Stimulated activated naive CD8-positive, alpha-beta T cell treated with anti-CD3 and anti-CD28 coated beads, Interleukin-15, amount 100 ng/mL, for 72 hours (primary cell): ENCODE measurements at regions not wholly inside any gene's neighbourhood (a gene's known extent, or its start where the extent isn't known, plus 50 kb on each side); places are given as distances from the start of the nearest gene placed in this dataset.

Experiments
- ATAC-seq: fragments of 150-1000 bp; cut with Tn5 transposase; 2 replicates; pipeline ENCODE4 v1.10.0; 2021; ENCODE audit warnings: mild to moderate bottlenecking, moderate library complexity
- DNase-seq, 2 donors: peaks; one replicate each; pipeline ENCODE4 v3.0.0; 2021 to 2022
- H3K27ac Mint-ChIP-seq, 2 donors: one replicate each; pipeline ENCODE4 v1.8.0; 2022; ENCODE audit warnings: mild to moderate bottlenecking in 2 of 2, mixed read lengths in 2 of 2, moderate library complexity in 2 of 2
- H3K27me3 Mint-ChIP-seq: one replicate; pipeline ENCODE4 v1.8.0; 2022; ENCODE audit warnings: mixed read lengths
- H3K4me1 Mint-ChIP-seq: one replicate; pipeline ENCODE4 v1.8.0; 2022; ENCODE audit warnings: mild to moderate bottlenecking, mixed read lengths
- H3K4me3 Mint-ChIP-seq, 2 donors: one replicate each; pipeline ENCODE4 v1.8.0; 2022; ENCODE audit warnings: mild to moderate bottlenecking in 2 of 2, mixed read lengths in 2 of 2, moderate library complexity in 1 of 2
- H3K9me3 Mint-ChIP-seq, 2 donors: one replicate each; pipeline ENCODE4 v1.8.0; 2022; ENCODE audit warnings: mixed read lengths in 2 of 2

DNA sequence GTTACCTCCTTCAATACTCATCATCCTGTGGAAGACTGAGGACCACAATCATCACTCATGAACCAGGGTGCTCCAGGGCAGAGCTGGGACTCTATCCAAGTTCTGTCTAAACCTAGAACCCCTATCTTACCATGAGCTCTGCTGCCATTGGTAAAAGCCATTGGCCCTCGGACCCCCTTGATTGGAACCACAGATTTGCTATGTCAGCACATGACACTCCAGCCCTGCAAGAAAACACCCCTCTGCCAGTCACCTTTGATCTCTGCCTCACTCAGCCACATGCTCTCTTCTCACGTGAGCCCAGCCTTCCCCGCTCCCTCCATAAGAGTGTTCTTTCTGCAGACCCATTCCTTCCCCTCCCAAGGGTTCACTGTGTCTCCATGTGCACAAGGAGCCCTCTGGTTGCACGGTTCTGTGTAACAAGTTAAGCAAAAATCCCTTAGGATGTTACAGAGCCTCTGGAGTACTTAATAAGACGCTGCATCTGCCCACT, 468.8 kb upstream of the DYNLRB2 start:
- ATAC-seq (no peak), DNase-seq (no peak)
- no peak overlapping the region for H3K27ac Mint-ChIP-seq
- H3K27me3 Mint-ChIP-seq: no peaks in the 10 kb centered on the region
- H3K9me3 Mint-ChIP-seq: no peaks in the 10 kb centered on the region
- no peaks in the 10 kb centered on the region for H3K4me1 Mint-ChIP-seq
- no peak overlapping the region for H3K4me3 Mint-ChIP-seq

DNA sequence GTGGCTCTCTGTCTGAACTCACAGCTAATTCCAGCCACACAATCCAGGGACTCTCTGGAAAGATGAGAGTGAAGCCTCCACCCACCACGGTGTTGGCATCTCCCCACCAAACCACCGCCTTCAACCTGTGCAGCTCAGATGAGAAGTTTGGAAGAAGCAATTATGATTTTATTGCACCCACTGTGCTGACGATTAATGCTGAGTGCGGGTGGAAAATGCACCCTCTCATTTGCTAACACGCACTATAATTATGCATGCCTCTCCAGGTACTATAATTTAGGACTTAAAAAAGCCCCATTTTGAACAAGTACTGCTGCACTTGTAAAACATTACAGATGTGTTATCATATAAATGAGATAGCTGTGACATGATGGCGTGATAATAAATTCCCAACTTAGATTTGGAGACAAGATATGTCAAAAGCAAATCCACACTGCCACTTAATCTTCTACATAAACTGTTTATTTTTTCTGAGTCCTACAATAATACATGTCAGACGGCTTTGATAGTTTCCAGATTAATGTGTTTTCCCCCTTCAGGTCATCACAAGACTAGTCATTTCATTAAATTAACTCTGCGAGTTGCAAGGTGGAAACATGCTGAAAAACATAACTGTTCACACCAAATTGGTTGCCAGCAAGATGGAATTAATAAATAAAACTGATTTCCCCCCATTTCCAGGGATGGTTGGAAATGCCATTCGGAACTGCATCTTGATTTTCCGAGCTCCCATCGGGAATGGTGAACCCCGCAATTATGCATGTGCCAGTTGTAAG, 466.5 kb upstream of the MAF start:
- ATAC-seq: no peak

DNA sequence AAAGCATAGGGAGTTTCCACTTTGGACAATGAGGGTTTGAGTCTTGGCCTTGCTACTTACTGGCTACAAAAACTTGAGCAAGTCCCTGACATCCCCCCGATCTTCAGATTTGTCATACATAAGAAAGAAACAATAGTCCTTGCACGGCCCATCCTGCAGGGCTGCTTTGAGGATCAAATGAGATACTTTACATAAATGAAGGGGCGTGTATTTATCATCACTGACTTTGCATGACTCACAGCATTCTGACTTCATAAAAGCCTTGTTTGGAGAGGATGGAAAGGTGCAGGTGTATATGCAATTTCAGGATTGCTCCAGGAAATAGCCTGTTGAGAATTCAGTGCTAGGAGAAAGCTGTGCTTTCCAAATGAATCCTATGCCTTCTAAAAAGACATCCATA, 465.0 kb upstream of the MAF start:
- no peak for ATAC-seq
- H3K27me3 Mint-ChIP-seq: no peaks in the 10 kb centered on the region
- H3K9me3 Mint-ChIP-seq: no peaks in the 10 kb centered on the region
- no peak overlapping the region for H3K27ac Mint-ChIP-seq
- H3K4me3 Mint-ChIP-seq: no peak overlapping the region
- no peak for DNase-seq
- no peaks in the 10 kb centered on the region for H3K4me1 Mint-ChIP-seq

More for the DNA sequence above, 466.5 kb upstream of the MAF start:
- H3K4me3 Mint-ChIP-seq: no peak overlapping the region
- H3K9me3 Mint-ChIP-seq: no peaks in the 10 kb centered on the region
- no peak for DNase-seq
- H3K4me1 Mint-ChIP-seq: no peaks in the 10 kb centered on the region
- H3K27me3 Mint-ChIP-seq: no peaks in the 10 kb centered on the region
- no peak overlapping the region for H3K27ac Mint-ChIP-seq

DNA sequence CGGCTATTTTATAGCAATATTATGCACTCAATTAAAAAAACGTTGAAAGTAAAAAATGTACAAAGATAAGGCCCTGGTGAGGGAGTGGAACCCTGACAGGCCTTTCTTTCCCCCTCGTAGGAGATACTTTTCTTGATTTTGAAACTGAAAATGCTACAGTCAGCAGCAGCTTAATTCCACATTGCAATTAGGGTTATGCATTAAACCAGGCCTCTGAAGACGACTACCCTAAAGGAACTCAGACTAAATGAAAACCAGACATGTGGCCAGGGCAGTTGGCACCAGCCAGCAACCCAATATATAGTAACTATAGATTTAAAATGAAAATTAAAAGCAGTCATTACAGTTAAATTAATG, 463.2 kb upstream of the MAF start:
- no peak for ATAC-seq
- DNase-seq: no peak
- Mint-ChIP-seq H3K4me1 (no peaks in the 10 kb centered on the region), H3K27ac (no peak overlapping the region), H3K27me3 (no peaks in the 10 kb centered on the region), H3K4me3 (no peak overlapping the region), H3K9me3 (no peaks in the 10 kb centered on the region)

DNA sequence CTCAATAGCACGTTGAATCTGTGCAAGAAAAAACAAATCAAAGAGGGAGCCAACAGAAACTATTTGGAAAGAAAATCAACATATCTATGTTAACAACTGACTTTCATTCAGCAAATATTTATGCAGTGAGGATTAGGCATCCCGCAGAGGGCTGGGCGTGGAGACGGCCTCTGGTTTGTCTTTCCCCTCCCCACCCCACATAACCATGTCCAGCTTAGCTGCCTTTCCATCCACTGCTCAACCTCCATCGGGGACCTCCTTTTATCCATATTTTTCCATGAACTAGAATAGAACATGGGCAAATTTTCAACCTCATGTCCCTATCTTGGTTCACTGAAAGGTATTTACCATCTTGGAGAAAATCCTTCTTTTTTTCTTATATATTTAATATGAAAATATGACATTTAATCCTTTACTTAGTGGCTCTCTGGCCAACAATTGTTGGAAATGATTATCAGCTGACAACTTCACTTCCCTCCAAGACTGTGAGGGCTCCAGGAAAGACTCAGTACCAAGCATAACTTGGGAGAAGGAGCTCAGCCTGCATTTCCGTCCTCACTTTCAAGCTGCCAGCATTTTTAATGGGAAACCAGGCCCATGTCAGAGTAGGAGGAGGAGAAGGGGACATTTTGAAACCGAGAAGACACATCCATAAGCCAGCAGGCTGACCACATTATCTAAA, 462.6 kb upstream of the MAF start:
- Mint-ChIP-seq H3K27me3 (no peaks in the 10 kb centered on the region), H3K9me3 (no peaks in the 10 kb centered on the region), H3K4me3 (no peak overlapping the region), H3K27ac (no peak overlapping the region), H3K4me1 (no peaks in the 10 kb centered on the region)
- ATAC-seq (no peak), DNase-seq (no peak)

DNA sequence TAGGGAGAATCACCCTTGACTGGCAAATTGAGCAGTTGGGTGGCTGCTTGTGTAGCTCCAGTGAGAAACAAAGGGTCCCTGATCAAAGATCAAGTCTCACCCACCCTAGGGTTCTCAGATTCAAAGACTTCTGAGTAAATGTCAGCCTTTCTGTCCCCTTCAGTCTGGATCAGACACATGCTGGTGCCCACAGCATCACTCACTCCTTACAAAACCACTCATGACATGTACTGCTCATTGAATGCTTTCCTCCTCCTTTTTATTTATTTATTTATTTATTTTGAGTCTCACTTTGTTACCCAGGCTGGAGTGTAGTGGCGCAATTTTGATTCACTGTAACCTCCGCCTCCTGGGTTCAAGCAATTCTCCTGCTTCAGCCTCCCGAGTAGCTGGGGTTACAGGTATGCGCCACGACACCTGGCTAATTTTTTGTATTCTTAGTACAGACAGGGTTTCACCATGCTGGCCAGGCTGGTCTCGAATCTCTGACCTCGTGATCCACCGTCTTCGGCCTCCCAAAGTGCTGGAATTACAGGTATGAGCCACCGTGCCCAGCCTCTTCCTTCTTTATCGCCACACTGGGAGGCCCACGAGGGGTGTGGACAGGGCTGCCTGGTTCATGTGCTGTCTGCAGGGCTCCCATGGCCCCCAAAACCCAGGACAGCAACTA, 462.0 kb upstream of the MAF start:
- DNase-seq: no peak
- Mint-ChIP-seq H3K27me3 (no peaks in the 10 kb centered on the region), H3K27ac (no peak overlapping the region), H3K4me3 (no peak overlapping the region), H3K9me3 (no peaks in the 10 kb centered on the region), H3K4me1 (no peaks in the 10 kb centered on the region)
- ATAC-seq: no peak

DNA sequence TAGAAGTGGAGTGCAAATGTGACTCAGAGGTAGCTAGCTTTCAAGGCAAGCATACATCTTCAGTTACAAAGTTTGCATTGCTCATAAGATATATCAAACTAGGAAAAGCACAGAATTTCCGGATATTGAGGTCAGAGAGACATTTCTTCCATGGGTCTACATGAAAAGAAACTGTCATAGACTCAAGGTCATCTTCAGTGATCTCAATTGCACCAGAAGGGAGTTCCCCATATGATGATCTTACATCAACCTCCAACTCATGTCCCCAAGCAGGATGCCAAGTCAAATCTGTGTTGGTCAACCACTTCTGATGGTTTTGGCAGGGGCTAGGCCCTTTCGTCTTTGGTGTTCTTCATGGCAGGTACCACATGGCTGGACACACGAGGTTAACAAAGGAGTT, 459.9 kb upstream of the MAF start:
- no peak overlapping the region for H3K4me3 Mint-ChIP-seq
- no peaks in the 10 kb centered on the region for H3K4me1 Mint-ChIP-seq
- H3K27me3 Mint-ChIP-seq: no peaks in the 10 kb centered on the region
- DNase-seq: no peak
- no peak overlapping the region for H3K27ac Mint-ChIP-seq
- ATAC-seq: no peak
- no peaks in the 10 kb centered on the region for H3K9me3 Mint-ChIP-seq

DNA sequence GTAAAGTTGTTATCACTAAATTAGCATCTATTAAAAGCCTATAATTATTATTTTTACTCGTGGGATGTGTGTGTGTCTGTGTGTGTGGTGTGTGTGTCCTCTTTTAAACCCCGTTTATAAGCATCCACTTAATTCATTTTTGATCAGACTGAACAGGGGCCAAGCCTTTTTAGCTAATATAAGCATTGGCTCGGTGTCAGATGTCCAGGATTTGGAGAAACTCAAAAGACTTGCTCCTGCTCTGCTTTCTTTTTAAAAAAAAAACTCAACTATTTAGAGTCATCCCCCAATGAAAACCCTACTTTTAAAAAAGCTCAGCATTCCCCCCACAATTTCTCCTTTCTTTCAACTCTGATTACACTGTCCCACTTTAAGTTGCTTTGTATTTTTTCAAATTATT, 459.3 kb upstream of the MAF start:
- DNase-seq (no peak), ATAC-seq (no peak)
- Mint-ChIP-seq H3K9me3 (no peaks in the 10 kb centered on the region), H3K27me3 (no peaks in the 10 kb centered on the region), H3K4me3 (no peak overlapping the region), H3K27ac (no peak overlapping the region), H3K4me1 (no peaks in the 10 kb centered on the region)

DNA sequence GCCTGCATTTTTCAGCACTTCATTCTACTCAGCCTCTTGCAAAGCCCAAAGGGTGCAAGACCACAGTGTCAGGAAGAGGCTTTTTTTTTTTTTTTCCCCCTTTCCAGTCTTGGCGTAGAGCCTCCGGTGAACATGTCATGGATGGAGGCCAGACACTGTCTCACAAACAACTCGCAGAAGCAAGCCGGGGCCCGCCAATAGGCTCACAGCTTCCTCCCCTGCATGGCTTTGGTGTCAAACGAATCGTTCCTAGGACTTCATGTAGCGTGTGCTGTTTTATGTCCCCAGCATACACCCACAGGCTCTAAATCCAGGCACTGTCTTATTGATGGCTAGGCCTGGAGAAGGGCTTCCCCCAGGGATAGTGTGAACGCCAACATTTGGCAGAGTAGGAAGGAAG, 457.7 kb upstream of the MAF start:
- no peaks in the 10 kb centered on the region for H3K4me1 Mint-ChIP-seq
- H3K4me3 Mint-ChIP-seq: no peak overlapping the region
- no peaks in the 10 kb centered on the region for H3K27me3 Mint-ChIP-seq
- ATAC-seq (no peak), DNase-seq (no peak)
- H3K27ac Mint-ChIP-seq: no peak overlapping the region
- no peaks in the 10 kb centered on the region for H3K9me3 Mint-ChIP-seq

DNA sequence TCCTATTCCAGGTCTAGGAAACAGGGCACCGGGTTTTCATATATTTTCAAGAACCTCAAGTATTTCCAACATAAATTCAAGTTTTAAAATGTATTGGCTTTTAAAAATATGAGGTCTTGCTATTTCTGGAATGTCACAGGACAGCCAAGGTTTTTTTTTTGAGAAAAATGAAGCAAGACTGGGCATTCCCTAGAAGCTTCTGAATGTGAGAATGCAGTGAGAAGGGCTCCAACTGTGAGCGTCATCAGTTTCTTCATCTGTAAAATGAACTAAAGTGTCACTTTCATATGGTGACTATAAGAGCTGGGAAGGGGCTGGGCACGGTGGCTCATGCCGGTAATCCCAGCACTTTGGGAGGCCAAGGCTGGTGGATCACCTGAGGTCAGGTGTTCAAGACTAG, 455.8 kb upstream of the MAF start:
- Mint-ChIP-seq H3K9me3 (no peaks in the 10 kb centered on the region), H3K27me3 (no peaks in the 10 kb centered on the region), H3K4me3 (no peak overlapping the region), H3K4me1 (no peaks in the 10 kb centered on the region), H3K27ac (no peak overlapping the region)
- DNase-seq (no peak), ATAC-seq (no peak)

DNA sequence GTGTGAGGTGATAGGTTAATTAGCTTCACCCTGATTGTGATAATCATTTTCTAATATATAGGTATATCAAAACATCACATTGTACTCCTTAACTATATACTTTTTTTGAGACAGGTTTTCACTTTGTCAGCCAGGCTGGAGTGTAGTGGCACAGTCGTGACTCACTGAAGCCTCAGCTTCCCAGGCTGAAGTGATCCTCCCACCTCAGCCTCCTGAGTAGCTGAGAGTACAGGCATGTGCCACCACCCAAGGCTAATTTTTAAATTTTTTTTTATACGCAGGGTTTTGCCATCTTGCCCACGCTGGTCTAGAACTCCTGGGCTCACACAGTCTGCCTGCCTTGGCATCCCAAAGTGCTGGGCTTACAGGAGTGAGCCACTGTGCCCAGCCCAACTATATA, 455.3 kb upstream of the MAF start:
- no peaks in the 10 kb centered on the region for H3K4me1 Mint-ChIP-seq
- no peaks in the 10 kb centered on the region for H3K9me3 Mint-ChIP-seq
- no peaks in the 10 kb centered on the region for H3K27me3 Mint-ChIP-seq
- no peak for DNase-seq
- H3K27ac Mint-ChIP-seq: no peak overlapping the region
- no peak overlapping the region for H3K4me3 Mint-ChIP-seq
- no peak for ATAC-seq

DNA sequence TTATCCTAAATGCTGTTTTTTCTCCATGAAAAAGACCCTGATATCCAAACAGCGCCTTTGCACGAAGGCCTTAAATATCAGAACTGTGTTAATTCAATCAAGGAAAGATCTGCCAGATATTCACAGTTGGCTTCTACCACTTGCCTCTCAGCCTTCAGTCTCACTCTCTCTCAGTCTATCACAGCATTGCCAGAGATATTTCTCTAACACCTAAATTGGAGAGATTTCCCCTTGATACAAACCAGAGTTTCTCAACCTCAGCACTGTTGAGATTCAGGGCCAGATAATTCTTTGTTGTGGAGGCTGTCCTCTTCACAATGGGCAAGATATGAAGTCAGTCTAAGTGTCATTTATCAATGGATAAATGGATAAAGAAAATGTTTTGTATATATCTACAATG, 454.1 kb upstream of the MAF start:
- ATAC-seq: no peak
- Mint-ChIP-seq H3K4me1 (no peaks in the 10 kb centered on the region), H3K27me3 (no peaks in the 10 kb centered on the region), H3K4me3 (no peak overlapping the region), H3K27ac (no peak overlapping the region), H3K9me3 (no peaks in the 10 kb centered on the region)
- no peak for DNase-seq

DNA sequence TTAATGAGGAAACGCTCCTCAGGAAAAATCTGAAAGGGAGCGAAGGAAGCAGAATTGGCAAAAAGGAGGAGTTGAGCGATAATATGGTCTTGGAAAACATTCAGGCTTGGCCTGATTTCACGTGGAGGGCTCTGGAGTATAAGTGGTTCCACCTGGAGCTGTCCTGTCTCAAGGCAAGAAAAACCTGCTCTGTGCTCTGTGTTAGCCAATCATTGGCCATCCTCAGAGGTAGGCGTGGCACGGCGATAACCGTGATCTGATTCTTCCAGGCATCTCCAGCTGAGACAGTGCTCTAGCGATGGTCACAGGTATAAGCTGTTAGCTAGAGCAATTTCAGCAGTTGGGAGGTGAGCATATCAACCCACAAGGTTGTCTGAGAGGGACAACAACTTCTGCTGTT, 450.5 kb upstream of the MAF start:
- DNase-seq (no peak), ATAC-seq (no peak)
- no peaks in the 10 kb centered on the region for H3K27me3 Mint-ChIP-seq
- no peaks in the 10 kb centered on the region for H3K4me1 Mint-ChIP-seq
- H3K4me3 Mint-ChIP-seq: no peak overlapping the region
- peaks cover 0 to 11% of the 10 kb centered on the region in 2 donors for H3K9me3 Mint-ChIP-seq
- no peak overlapping the region for H3K27ac Mint-ChIP-seq

DNA sequence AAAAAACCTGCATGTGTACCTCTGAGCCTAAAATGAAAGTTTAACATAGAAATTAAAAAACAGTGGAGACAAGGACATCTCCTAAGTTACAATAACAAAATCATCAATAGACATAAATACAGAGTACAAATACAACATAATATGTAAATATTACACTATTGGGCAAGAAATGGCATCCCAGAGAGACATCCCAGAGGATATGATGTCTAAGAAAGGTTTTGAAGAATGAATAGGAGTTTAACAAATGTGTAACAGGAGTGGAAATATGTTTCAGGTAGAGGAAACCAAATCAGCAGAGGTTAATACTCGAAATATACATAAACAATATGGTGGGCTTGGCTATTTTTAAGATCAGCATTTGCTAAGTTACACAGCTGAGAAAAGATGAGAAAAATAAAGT, 447.7 kb upstream of the MAF start:
- no peak for ATAC-seq
- DNase-seq: no peak
- H3K27me3 Mint-ChIP-seq: peaks cover 6% of the 10 kb centered on the region
- H3K4me3 Mint-ChIP-seq: no peak overlapping the region
- H3K27ac Mint-ChIP-seq: no peak overlapping the region
- H3K9me3 Mint-ChIP-seq: peaks cover 0 to 11% of the 10 kb centered on the region in 2 donors
- H3K4me1 Mint-ChIP-seq: no peaks in the 10 kb centered on the region

DNA sequence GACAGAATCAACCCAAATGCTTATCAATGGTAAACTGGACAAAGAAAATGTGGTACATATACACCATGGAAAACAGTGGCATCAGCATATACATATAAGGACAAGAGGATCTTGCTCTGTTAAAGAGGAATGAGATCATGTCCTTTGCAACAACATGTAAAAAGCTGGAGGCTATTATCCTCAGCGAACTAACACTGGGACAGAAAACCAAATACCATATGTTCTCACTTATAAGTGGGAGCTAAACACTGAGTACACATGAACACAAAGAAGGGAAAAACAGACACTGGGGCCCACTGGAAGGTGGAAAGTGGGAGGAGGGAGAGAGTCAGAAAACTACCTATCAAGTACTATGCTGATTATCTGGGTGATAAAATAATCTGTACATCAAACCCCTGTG, 447.3 kb upstream of the MAF start:
- DNase-seq (no peak), ATAC-seq (no peak)
- no peaks in the 10 kb centered on the region for H3K4me1 Mint-ChIP-seq
- peaks cover 0 to 11% of the 10 kb centered on the region in 2 donors for H3K9me3 Mint-ChIP-seq
- peaks cover 7% of the 10 kb centered on the region for H3K27me3 Mint-ChIP-seq
- no peak overlapping the region for H3K27ac Mint-ChIP-seq
- H3K4me3 Mint-ChIP-seq: no peak overlapping the region

DNA sequence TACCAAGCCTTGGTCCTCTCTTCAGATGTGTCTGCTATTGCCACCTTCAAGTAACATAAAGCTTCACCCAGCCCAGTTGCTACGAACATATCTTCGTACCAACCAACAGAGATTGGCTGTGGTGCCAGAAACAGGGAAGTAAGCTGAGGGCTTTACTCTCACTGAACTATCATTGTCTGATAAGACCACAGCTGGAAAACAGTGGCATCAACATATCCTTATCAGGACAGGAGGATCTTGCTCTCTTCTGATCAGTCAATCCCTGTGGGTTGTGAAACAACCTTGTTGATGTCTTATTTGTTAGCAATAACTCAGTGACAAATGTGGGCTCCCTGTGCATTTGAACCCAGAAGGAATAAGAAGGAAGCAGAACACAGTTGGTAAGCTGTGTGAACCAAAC, 446.3 kb upstream of the MAF start:
- DNase-seq (no peak), ATAC-seq (no peak)
- peaks cover 11% of the 10 kb centered on the region for H3K27me3 Mint-ChIP-seq
- H3K4me3 Mint-ChIP-seq: no peak overlapping the region
- H3K27ac Mint-ChIP-seq: no peak overlapping the region
- H3K4me1 Mint-ChIP-seq: no peaks in the 10 kb centered on the region
- H3K9me3 Mint-ChIP-seq: peaks cover 0 to 11% of the 10 kb centered on the region in 2 donors
